Fibroblast of the conjunctiva (primary cell): ENCODE measurements at regions not wholly inside any gene's neighbourhood (a gene's known extent, or its start where the extent isn't known, plus 50 kb on each side); places are given as distances from the start of the nearest gene placed in this dataset.

Experiments used
- DNase-seq: peaks from one replicate; pipeline ENCODE4 v3.0.0-alpha.2; 2010; ENCODE audit warnings: low read depth

DNA sequence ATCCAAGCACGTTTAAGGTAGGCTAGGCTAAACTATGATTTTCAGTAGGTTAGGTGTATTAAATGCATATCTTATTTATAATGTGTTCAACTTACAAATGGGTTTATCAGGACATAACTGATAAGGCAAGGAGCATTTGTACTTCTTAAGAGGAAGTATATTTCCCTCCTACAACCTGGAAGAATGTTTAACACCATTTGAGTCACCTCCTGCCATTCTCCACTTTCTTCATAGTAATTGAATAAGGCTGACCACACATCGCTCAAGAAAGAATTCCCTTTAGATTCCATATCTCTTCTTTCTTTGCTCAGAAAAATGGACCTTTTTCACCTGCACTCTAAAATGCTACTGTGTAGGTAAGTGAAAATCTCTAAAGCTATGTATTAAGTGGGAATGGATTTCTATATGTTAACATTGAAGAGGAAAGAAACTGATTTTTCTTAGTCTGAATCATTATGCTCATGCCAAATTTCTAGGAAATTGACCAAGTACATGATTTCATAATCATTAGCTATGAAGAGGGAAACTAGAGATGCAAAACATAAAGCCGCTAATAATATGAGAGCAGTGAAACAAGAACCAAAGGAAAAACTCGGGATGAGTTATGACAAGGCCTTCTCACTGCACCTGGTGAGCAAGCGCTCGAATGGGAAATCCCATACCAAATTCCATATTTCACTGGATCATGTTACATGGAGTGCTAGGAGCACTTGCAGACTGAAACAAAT is 210.4 kb downstream of the ALDH8A1 start:
- DNase-seq = no peak

DNA sequence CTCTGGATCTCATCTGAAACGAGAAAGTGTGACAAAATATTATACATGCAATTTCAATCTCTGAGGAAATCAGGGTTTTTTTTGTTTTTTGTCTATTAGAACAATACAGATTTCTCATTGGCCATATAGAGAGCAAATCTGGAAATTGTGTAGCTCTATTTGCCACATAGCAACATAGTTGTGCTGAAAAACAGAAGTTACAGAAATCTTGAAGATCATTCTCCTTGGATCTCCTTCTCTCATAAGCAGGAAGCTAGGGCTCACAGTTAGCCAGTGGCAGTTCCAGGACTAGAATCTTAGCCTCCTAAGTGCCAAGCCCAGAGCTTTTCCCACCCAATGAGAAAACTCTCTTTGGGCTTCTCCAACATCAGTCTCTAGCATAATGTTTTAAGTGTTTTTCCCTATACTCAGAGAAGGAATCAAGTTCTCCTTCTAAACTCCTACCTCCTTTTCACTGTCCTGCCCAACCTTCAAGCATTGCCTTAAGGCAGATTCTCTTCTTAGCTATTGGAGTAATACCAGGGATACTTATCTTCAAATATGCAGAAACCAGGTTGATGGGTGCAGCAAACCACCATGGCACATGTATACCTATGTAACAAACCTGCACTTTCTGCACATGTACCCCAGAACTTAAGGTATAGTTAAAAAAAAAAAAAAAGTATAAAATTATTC is 211.6 kb downstream of the ALDH8A1 start:
- DNase-seq = no peak

- DNase-seq = no peak
Measured at GRCh38 chr6:134735461-134735860, 214.4 kb downstream of the ALDH8A1 start.

GRCh38 chr6:134734312-134734869 is 215.5 kb downstream of the ALDH8A1 start:
- no peak for DNase-seq

DNA sequence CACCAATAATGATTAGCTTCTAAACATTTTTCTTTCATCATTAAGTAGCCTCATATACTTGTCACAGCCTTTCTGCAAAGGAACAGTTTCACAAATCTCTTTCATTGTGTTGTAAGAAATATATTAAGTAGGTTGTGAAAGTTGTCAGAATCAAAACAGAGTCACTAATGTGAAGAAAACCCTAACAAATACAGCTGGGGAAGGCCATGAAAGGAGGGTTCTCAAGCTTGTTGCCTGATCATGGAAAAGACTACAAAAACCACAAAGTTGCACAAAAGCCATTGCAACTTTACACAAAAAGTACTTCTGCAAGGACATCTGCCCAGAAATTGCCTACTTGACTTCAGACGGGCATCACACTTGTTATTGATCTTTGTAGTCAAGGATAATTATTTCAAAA is 216.1 kb downstream of the ALDH8A1 start:
- DNase-seq = no peak

GRCh38 chr6:134732763-134733162 is 217.1 kb downstream of the ALDH8A1 start:
- no peak for DNase-seq

- no peak for DNase-seq
Measured at GRCh38 chr6:134731615-134732014, 218.3 kb downstream of the ALDH8A1 start.

DNA sequence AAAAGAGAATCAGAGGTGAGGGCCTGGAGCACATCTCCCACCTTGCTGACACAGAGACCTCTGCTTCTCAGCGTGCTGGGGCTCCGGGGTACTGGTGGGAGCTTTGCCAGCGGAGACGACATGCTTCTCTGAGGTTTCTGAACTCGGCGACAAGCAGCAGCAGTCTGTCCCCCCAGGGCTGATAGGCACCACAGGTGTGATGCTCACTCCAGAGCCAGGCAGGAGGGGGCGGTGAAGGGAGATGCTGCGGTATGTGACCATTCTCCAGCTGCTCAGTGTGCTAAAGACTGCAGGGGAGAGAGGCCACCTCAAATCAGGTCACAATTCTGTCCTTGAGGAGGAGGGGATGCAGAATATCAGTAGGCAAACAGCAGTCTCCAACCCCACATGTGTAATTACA is 219.9 kb downstream of the ALDH8A1 start:
- DNase-seq = no peak

DNA sequence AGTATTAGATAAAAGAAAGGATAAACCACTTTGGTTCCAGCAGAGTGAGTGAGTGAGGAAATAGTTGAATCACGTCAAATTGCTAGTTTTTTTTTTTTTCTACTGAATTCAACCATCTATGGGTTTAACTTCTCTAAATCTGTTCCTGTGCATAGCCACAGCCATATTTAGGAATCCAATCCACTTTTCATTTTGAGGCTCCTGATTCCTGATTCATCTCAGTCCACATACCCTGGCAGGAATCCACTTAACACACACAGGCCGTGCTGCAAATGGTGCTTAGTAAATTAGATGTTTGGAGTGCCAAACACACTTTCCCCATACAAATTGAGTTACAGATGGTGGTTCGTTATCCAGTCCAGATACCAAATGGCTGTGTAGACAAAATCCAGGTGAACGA is 220.3 kb downstream of the ALDH8A1 start:
- DNase-seq = no peak

DNA sequence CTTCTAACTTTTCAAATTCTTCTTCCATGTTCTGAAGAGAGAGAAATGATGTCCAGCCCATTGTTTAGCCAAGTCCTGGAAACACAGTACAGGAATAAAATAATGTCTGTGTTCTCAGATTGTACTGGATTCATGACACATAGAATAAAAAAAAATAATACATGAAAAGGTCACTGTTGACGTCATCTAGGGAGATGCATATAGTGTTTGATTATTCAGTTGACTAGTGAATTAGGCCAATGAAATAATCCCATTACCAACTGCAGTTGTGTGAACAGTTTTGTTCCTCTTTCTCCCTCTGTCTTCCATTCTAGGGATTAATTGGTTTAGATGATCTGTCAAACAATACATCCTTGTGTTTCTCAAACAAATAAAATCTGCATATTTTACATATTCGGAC is 222.8 kb downstream of the ALDH8A1 start:
- DNase-seq = no peak

DNA sequence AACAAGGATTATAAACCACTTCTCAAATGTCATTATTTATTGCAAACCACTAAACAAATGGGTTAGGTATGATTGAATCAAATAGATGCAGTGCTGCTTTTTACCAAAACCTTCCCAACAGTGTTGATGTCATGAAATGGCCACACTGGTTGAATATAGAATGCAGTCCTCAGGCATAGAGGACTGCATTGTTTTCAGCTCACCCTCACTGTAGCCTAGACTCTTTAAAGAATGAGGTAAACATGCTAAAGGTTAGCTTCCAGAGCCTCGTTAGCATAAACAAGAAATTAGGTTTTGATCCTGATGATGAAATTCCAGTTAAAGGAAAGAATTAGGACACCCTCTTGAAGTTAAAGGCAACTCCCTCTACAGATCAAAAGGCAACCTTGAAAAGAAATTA is 224.3 kb downstream of the ALDH8A1 start:
- DNase-seq = no peak

DNA sequence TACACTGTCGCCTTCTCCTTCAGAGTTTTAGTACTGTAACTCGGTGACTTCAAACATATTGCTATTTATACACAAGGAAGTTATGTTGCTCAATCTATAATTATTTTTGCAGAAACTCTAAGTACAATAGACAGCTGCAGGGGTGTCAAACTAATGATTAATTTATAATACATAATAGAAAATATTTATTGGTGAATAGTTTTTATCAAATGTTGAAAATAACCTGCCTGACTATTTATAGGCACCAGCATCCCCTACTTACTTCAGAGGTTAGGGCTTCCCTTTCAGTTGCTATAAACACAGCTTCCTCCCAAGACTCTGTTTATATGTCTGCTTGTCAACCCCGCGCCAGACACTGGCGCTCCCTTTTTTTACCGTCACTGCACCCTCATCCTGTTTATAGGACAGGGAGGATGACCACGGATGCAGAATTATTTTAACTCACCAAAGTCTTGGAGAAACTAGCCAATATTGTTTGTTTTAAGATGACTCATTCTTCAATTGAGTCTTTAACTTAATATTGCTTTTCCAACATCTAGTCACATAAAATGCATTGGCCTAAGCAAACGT is 225.0 kb downstream of the ALDH8A1 start:
- DNase-seq = no peak

GRCh38 chr6:134723081-134723871 is 226.6 kb downstream of the ALDH8A1 start:
- DNase-seq = peak; percentile 54

DNA sequence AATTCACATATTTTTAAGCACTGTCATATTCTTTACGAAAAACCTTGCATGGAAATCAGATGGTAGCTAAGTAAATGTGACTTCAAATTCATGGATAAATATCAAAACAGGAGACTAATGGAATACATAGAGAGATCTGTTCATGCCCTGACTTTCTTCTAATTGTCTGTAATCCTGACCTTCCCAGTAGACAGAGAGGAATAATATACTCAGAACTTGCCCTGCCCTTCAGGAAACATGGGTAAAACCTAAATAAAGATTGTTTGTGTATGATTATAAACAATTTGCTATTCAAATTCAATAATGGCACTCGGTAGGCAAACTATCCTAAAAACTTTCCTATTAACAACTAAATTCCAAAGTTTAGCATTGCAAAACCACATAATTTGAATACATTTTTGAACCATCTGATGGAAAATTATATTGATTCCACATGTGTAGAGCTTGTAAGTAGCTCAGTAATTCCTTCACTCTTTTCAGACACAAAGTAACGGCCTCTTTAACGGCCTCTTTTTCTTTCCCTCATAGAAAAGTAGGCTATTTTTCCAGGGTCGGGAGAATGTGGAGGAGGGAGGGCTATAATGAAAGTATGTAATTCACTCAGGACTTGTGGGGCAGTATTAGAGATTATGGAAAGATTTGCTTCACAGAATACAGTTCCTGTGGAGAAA is 227.6 kb downstream of the ALDH8A1 start:
- DNase-seq = peak; percentile 62

GRCh38 chr6:134721060-134721405 is 228.9 kb downstream of the ALDH8A1 start:
- no peak for DNase-seq

- DNase-seq = no peak
Measured at GRCh38 chr6:134720353-134721059, 229.4 kb downstream of the ALDH8A1 start.

GRCh38 chr6:134719911-134720310 is 230.0 kb downstream of the ALDH8A1 start:
- DNase-seq = no peak

- no peak for DNase-seq
Measured at GRCh38 chr6:134719286-134719685, 230.6 kb downstream of the ALDH8A1 start.

DNA sequence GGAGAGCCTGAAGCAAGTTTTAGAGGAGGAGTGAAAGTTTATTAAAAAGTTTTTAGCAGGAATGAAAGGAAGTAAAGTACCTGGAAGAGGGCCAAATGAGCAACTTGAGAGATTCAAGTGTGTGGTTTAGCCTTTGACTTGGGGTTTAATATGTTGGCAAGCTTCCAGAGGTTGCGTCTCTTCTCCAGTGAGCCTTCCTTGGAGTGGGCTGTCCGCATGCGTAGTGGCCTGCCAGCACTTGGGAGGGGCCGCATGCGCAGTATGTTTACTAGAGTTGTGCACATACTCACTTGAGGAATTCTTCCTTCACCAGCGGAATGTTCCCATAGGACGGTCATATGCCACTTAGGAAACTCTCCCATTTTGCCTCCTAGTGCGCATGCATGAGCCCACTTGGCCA is 235.2 kb downstream of the ALDH8A1 start:
- peak; percentile 37 for DNase-seq

- no peak for DNase-seq
Measured at GRCh38 chr6:134714113-134714512, 235.8 kb downstream of the ALDH8A1 start.

DNA sequence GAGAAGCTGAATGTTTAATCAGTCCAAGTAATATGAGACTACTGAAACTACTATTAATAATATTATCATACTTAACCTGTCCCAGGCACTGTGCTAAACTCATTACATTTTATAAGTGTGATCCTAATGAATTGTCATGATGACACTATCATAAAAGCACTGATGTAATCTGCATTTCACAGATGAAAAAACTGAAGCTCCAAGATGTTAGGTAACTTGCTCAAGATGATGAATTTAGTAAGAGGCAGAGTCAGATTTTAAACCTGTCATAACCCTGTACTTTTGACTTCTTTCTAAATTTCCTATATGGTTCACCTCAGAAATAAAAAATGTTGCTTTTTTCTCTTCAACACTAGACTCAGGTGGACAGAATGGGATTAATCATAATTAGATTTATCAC is 237.6 kb downstream of the ALDH8A1 start:
- DNase-seq = no peak
